Upper lobe of right lung (tissue), 1 donor: ENCODE measurements at regions not wholly inside any gene's neighbourhood (a gene's known extent, or its start where the extent isn't known, plus 50 kb on each side); places are given as distances from the start of the nearest gene placed in this dataset.

ENCODE experiments used
- ATAC-seq: fragments of 200-7000 bp; cut with Tn5 transposase; one replicate; pipeline ENCODE4 v1.9.1; 2020; ENCODE audit warnings: mild to moderate bottlenecking, moderate library complexity
- DNase-seq: peaks from one replicate; pipeline ENCODE4 v3.0.0-alpha.2; 2020
- H3K27ac ChIP-seq: fragments of 200-600 bp; one replicate; pipeline ENCODE4 v1.8.0; 2022
- H3K27me3 ChIP-seq: fragments of 200-600 bp; one replicate; pipeline ENCODE4 v1.8.0; 2022; ENCODE audit warnings: mild to moderate bottlenecking
- H3K36me3 ChIP-seq: fragments of 200-600 bp; one replicate; pipeline ENCODE4 v1.8.0; 2022
- H3K4me1 ChIP-seq: fragments of 200-600 bp; one replicate; pipeline ENCODE4 v1.8.0; 2022
- H3K4me3 ChIP-seq: fragments of 200-600 bp; one replicate; pipeline ENCODE4 v1.8.0; 2022; ENCODE audit warnings: mild to moderate bottlenecking
- H3K9me3 ChIP-seq: fragments of 200-600 bp; one replicate; pipeline ENCODE4 v1.8.0; 2022
- intact Hi-C: fragments of 100-400 bp; cut with DNase I; formaldehyde crosslinking; loops from one replicate; pipeline ENCODE4 v1.11.0; 2022
- TF ChIP-seq, protein P1 (sequence below): fragments of 200-600 bp; IDR thresholded peaks from one replicate; pipeline ENCODE4 v1.8.0; 2022; ENCODE audit warnings: antibody characterized with exemption
- donor health status: DM: no; HTN: yes; CAD: no; lungs with severe emphysema.

- Histone ChIP-seq H3K9me3 (no peaks in the 10 kb centered on the region), H3K36me3 (no peaks in the 10 kb centered on the region), H3K4me1 (no peaks in the 10 kb centered on the region), H3K4me3 (no peak overlapping the region), H3K27ac (no peak overlapping the region), H3K27me3 (no peaks in the 10 kb centered on the region)
- no peak for DNase-seq
- TF ChIP-seq, protein P1, sequence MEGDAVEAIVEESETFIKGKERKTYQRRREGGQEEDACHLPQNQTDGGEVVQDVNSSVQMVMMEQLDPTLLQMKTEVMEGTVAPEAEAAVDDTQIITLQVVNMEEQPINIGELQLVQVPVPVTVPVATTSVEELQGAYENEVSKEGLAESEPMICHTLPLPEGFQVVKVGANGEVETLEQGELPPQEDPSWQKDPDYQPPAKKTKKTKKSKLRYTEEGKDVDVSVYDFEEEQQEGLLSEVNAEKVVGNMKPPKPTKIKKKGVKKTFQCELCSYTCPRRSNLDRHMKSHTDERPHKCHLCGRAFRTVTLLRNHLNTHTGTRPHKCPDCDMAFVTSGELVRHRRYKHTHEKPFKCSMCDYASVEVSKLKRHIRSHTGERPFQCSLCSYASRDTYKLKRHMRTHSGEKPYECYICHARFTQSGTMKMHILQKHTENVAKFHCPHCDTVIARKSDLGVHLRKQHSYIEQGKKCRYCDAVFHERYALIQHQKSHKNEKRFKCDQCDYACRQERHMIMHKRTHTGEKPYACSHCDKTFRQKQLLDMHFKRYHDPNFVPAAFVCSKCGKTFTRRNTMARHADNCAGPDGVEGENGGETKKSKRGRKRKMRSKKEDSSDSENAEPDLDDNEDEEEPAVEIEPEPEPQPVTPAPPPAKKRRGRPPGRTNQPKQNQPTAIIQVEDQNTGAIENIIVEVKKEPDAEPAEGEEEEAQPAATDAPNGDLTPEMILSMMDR = no peak
- no peak for ATAC-seq
- intact Hi-C loops = no loop called here
Measured at GRCh38 chr21:21907271-21907670, 909.1 kb downstream of the NCAM2 start.

DNA sequence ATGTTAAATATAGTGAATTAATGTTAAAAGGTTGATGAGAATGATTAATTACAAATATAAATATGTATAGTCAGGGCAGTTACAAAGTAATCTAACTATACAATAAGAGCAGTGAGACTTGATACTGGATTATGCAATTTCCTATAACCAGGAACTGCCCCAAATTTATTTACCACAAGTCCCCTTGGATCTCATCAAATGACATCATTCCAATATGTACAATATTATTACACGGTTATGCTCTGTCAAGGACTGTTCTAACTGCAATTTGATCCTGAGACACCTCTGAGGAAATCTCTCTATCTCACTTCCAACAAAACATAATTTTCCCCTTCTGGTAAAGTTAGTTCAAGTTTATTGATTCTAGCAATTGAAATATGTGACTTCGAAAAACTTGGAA, 917.6 kb downstream of the NCAM2 start:
- TF ChIP-seq, protein P1 = no peak
- no peaks in the 10 kb centered on the region for H3K9me3 ChIP-seq
- no peak overlapping the region for H3K27ac ChIP-seq
- ATAC-seq (no peak), DNase-seq (no peak)
- H3K4me1 ChIP-seq = no peaks in the 10 kb centered on the region
- H3K4me3 ChIP-seq = no peak overlapping the region
- H3K36me3 ChIP-seq = no peaks in the 10 kb centered on the region
- H3K27me3 ChIP-seq = no peaks in the 10 kb centered on the region
- intact Hi-C loops = no loop called here

DNA sequence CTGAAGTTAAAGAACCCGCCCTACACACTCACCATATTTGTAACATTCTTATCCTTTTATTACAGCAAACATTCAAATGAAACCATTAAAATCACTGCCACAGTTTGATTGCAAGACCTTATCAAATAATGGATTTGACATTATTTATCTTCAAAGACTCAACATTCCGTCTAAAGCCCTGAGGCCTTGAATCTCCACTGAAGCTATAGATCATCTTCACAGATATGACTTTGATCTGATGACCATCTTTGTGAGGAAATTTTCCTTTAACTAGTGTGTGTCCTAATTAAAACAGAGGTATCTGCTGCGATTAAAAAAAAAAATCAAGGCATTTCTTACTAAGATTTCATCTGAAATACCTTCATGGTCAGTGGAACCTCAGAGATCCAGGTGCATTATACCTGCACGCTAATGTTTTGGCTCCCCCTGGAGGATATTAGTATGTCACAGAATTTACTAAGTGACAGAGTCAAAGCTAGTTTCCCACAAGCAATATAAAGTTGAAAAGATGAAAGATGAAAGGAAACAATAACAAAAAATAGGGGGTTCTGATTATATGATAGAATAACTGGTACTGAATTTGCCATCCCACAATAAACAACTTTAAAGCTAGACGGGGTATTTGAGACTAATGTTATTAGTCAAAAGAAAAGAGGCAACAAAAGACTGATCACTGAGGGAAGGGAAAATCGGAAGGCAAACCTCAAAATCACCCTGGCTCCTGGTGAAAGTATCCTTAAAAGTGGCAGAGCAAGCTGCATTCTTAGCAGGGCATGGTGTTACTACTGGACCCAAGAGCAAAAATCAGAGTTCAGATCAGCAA, 923.4 kb downstream of the NCAM2 start:
- Histone ChIP-seq H3K27me3 (no peaks in the 10 kb centered on the region), H3K27ac (no peak overlapping the region), H3K4me3 (no peak overlapping the region), H3K4me1 (no peaks in the 10 kb centered on the region), H3K9me3 (no peaks in the 10 kb centered on the region), H3K36me3 (no peaks in the 10 kb centered on the region)
- ATAC-seq (peak; percentile 47), DNase-seq (no peak)
- TF ChIP-seq, protein P1 = peak; percentile 56
- intact Hi-C loops = no loop called here

GRCh38 chr21:21929226-21929625, 931.0 kb downstream of the NCAM2 start:
- DNase-seq = no peak
- no peak for ATAC-seq
- TF ChIP-seq, protein P1 = no peak
- Histone ChIP-seq H3K4me3 (no peak overlapping the region), H3K4me1 (no peaks in the 10 kb centered on the region), H3K27ac (no peak overlapping the region), H3K9me3 (no peaks in the 10 kb centered on the region), H3K27me3 (no peaks in the 10 kb centered on the region), H3K36me3 (no peaks in the 10 kb centered on the region)
- intact Hi-C loops = no loop called here

DNA sequence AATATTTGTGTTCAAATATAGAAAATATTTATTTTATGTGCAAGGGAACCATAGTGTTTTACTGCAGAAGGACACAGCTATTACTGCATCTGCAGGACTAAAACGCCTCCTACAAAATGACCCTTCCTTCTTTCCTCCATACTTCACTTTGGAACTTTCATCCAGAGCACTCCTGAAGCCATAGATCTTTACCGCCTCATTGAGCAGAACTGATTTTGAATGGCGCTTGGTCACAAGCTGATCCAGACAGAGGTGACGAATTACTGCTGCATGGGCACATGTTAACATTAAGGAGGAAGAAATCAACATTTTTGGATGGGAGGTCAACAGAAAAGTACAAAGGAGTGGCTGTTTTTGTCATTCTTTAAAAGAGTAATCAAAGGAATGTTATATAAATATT, 931.6 kb downstream of the NCAM2 start:
- no peaks in the 10 kb centered on the region for H3K4me1 ChIP-seq
- H3K9me3 ChIP-seq = no peaks in the 10 kb centered on the region
- intact Hi-C loops = no loop called here
- DNase-seq = no peak
- ATAC-seq = no peak
- H3K36me3 ChIP-seq = no peaks in the 10 kb centered on the region
- no peak overlapping the region for H3K4me3 ChIP-seq
- TF ChIP-seq, protein P1 = no peak
- H3K27me3 ChIP-seq = no peaks in the 10 kb centered on the region
- H3K27ac ChIP-seq = no peak overlapping the region
